ENCODE measurements at regions not wholly inside any gene's neighbourhood (a gene's known extent, or its start where the extent isn't known, plus 50 kb on each side); places are given as distances from the start of the nearest gene placed in this dataset.

GRCh38 chr11:116582571-116582970 is 190.2 kb downstream of the BUD13 start:
- Mint-ChIP-seq H3K27me3 (peaks cover 94% of the 10 kb centered on the region), H3K36me3 (no peaks in the 10 kb centered on the region), H3K4me3 (no peak overlapping the region), H3K27ac (no peak overlapping the region), H3K4me1 (ENCODE audit: unreplicated experiment) (no peaks in the 10 kb centered on the region), H3K9me3 (no peaks in the 10 kb centered on the region)
- DNase-seq (ENCODE audit: extremely low spot score, unreplicated experiment), result no peak
- TF ChIP-seq CTCF (conservative IDR thresholded peaks at IDR 0.05), result no peak

GRCh38 chr11:116581349-116581748 is 191.4 kb downstream of the BUD13 start:
- DNase-seq (ENCODE audit: extremely low spot score, unreplicated experiment), result no peak
- no peaks in the 10 kb centered on the region for H3K36me3 Mint-ChIP-seq
- H3K9me3 Mint-ChIP-seq, result no peaks in the 10 kb centered on the region
- H3K27me3 Mint-ChIP-seq, result peaks cover 100% of the 10 kb centered on the region
- no peak for TF ChIP-seq CTCF (conservative IDR thresholded peaks at IDR 0.05)
- peak overlapping the region; percentile 38 for H3K4me3 Mint-ChIP-seq
- no peak overlapping the region for H3K27ac Mint-ChIP-seq
- no peaks in the 10 kb centered on the region for H3K4me1 Mint-ChIP-seq (ENCODE audit: unreplicated experiment)

- peaks cover 96% of the 10 kb centered on the region for H3K27me3 Mint-ChIP-seq
- no peaks in the 10 kb centered on the region for H3K4me1 Mint-ChIP-seq (ENCODE audit: unreplicated experiment)
- no peak for TF ChIP-seq CTCF (conservative IDR thresholded peaks at IDR 0.05)
- no peaks in the 10 kb centered on the region for H3K36me3 Mint-ChIP-seq
- no peak overlapping the region for H3K27ac Mint-ChIP-seq
- no peaks in the 10 kb centered on the region for H3K9me3 Mint-ChIP-seq
- peak overlapping the region; percentile 62 for H3K4me3 Mint-ChIP-seq
- no peak for DNase-seq (ENCODE audit: extremely low spot score, unreplicated experiment)
These were observed 192.0 kb downstream of the BUD13 start for GRCh38 chr11:116580799-116581198.

- H3K9me3 Mint-ChIP-seq, result no peaks in the 10 kb centered on the region
- peaks cover 89% of the 10 kb centered on the region for H3K27me3 Mint-ChIP-seq
- no peak for TF ChIP-seq CTCF (conservative IDR thresholded peaks at IDR 0.05)
- peak overlapping the region; percentile 78 for H3K4me3 Mint-ChIP-seq
- no peaks in the 10 kb centered on the region for H3K36me3 Mint-ChIP-seq
- H3K27ac Mint-ChIP-seq, result no peak overlapping the region
- H3K4me1 Mint-ChIP-seq (ENCODE audit: unreplicated experiment), result no peaks in the 10 kb centered on the region
- DNase-seq (ENCODE audit: extremely low spot score, unreplicated experiment), result no peak
These were observed 192.7 kb downstream of the BUD13 start for GRCh38 chr11:116579857-116580727.

GRCh38 chr11:116579031-116579653 is 193.6 kb downstream of the BUD13 start:
- peaks cover 80% of the 10 kb centered on the region for H3K27me3 Mint-ChIP-seq
- no peak for DNase-seq (ENCODE audit: extremely low spot score, unreplicated experiment)
- peak overlapping the region; percentile 78 for H3K4me3 Mint-ChIP-seq
- H3K9me3 Mint-ChIP-seq, result no peaks in the 10 kb centered on the region
- no peaks in the 10 kb centered on the region for H3K36me3 Mint-ChIP-seq
- TF ChIP-seq CTCF (conservative IDR thresholded peaks at IDR 0.05), result no peak
- H3K4me1 Mint-ChIP-seq (ENCODE audit: unreplicated experiment), result no peaks in the 10 kb centered on the region
- no peak overlapping the region for H3K27ac Mint-ChIP-seq

Data from type B pancreatic cell (in vitro differentiated cells).